HEK293 (cell line): ENCODE measurements at regions not wholly inside any gene's neighbourhood (a gene's known extent, or its start where the extent isn't known, plus 50 kb on each side); places are given as distances from the start of the nearest gene placed in this dataset.

Source experiments
- CTCF ChIA-PET: fragments of 350-600 bp; formaldehyde crosslinking; extraction: SDS; loops from one replicate; lab custom pipeline; 2021; ENCODE audit warnings: antibody characterized with exemption; lab: Yijun Ruan, JAX
- POLR2A ChIA-PET: fragments of 300-600 bp; formaldehyde crosslinking; extraction: SDS; loops from one replicate; lab custom pipeline; 2020; ENCODE audit warnings: antibody characterized with exemption, inconsistent platforms; lab: Yijun Ruan, JAX
- H3K27ac ChIP-seq: fragments of 200-500 bp; sonication (Bioruptor generic); 2 replicates; pipeline ENCODE4 v1.5.1; 2014; ENCODE audit warnings: low read depth, low read length, control low read depth, inconsistent platforms; ENCODE audit errors: extremely low read depth
- H3K36me3 ChIP-seq, 2 experiments: fragments of 200-500 bp in 1 of 2; sonication (Bioruptor generic) in 1 of 2; 1 replicate in 1 of 2; 2 replicates in 1 of 2; pipeline ENCODE4 v1.5.1; 2014 to 2017; ENCODE audit warnings: inconsistent platforms in 2 of 2, low read length in 2 of 2; ENCODE audit not compliant: control insufficient read depth in 2 of 2, insufficient read depth in 1 of 2
- H3K4me1 ChIP-seq: fragments of 200-500 bp; sonication (Bioruptor generic); 2 replicates; pipeline ENCODE4 v1.5.1; 2014; ENCODE audit warnings: mild to moderate bottlenecking, low read length, inconsistent platforms; ENCODE audit not compliant: control insufficient read depth, insufficient read depth
- H3K4me3 ChIP-seq: 2 replicates; pipeline ENCODE4 v1.5.1; 2011; ENCODE audit warnings: low read depth, mild to moderate bottlenecking, control low read depth, low read length, moderate library complexity
- H3K9me3 ChIP-seq: fragments of 200-500 bp; sonication (Bioruptor generic); 2 replicates; pipeline ENCODE4 v1.5.1; 2014; ENCODE audit warnings: low read depth, low read length, inconsistent platforms; ENCODE audit not compliant: control insufficient read depth, insufficient read depth
- ATF2 ChIP-seq: fragments of 450-650 bp; formaldehyde crosslinking; IDR thresholded peaks from 2 replicates; pipeline ENCODE4 v1.5.1; 2016; ENCODE audit warnings: missing biosample characterization, missing genetic modification characterization, low read depth
- FEZF1 ChIP-seq: fragments of 450-650 bp; formaldehyde crosslinking; IDR thresholded peaks from 2 replicates; pipeline ENCODE4 v1.5.1; 2016; ENCODE audit warnings: missing biosample characterization, missing genetic modification characterization
- KLF9 ChIP-seq: fragments of 450-650 bp; formaldehyde crosslinking; IDR thresholded peaks from 2 replicates; pipeline ENCODE4 v1.5.1; 2016; ENCODE audit warnings: missing biosample characterization, missing genetic modification characterization, low read depth
- PRDM4 ChIP-seq: fragments of 450-650 bp; formaldehyde crosslinking; IDR thresholded peaks from 2 replicates; pipeline ENCODE4 v1.5.1; 2017; ENCODE audit warnings: missing biosample characterization, missing genetic modification characterization
- ZBTB17 ChIP-seq: fragments of 450-650 bp; formaldehyde crosslinking; IDR thresholded peaks from 2 replicates; pipeline ENCODE4 v1.5.1; 2016; ENCODE audit warnings: missing biosample characterization, missing genetic modification characterization
- ZIC2 ChIP-seq: fragments of 450-650 bp; formaldehyde crosslinking; IDR thresholded peaks from 2 replicates; pipeline ENCODE4 v1.5.1; 2016; ENCODE audit warnings: missing biosample characterization, missing genetic modification characterization
- ZNF148 ChIP-seq: fragments of 450-650 bp; formaldehyde crosslinking; IDR thresholded peaks from 2 replicates; pipeline ENCODE4 v1.5.0; 2017; ENCODE audit warnings: missing biosample characterization, missing genetic modification characterization, borderline replicate concordance
- ZNF214 ChIP-seq: fragments of 450-650 bp; formaldehyde crosslinking; IDR thresholded peaks from 2 replicates; pipeline ENCODE4 v1.5.1; 2017; ENCODE audit warnings: missing biosample characterization, mild to moderate bottlenecking, missing genetic modification characterization, borderline replicate concordance
- ZNF24 ChIP-seq: fragments of 450-650 bp; formaldehyde crosslinking; IDR thresholded peaks from 2 replicates; pipeline ENCODE4 v1.5.1; 2016; ENCODE audit warnings: missing biosample characterization, missing genetic modification characterization
- ZNF280D ChIP-seq: fragments of 450-650 bp; formaldehyde crosslinking; IDR thresholded peaks from 2 replicates; pipeline ENCODE4 v1.5.1; 2016; ENCODE audit warnings: missing biosample characterization, missing genetic modification characterization
- ZNF341 ChIP-seq: fragments of 450-650 bp; formaldehyde crosslinking; IDR thresholded peaks from 2 replicates; pipeline ENCODE4; 2016; ENCODE audit warnings: low read depth, missing biosample characterization, missing genetic modification characterization
- ZNF501 ChIP-seq: fragments of 450-650 bp; formaldehyde crosslinking; IDR thresholded peaks from 2 replicates; pipeline ENCODE4 v1.5.1; 2016; ENCODE audit warnings: missing biosample characterization, missing genetic modification characterization
- ZNF623 ChIP-seq: fragments of 450-650 bp; formaldehyde crosslinking; IDR thresholded peaks from 2 replicates; pipeline ENCODE4 v1.5.1; 2016; ENCODE audit warnings: missing biosample characterization, missing genetic modification characterization
- ZNF664 ChIP-seq: fragments of 450-650 bp; formaldehyde crosslinking; IDR thresholded peaks from 2 replicates; pipeline ENCODE4 v1.5.1; 2016; ENCODE audit warnings: missing biosample characterization, missing genetic modification characterization
- ZNF670 ChIP-seq: fragments of 450-650 bp; formaldehyde crosslinking; IDR thresholded peaks from 2 replicates; pipeline ENCODE4 v1.5.1; 2016; ENCODE audit warnings: missing biosample characterization, missing genetic modification characterization, low read depth
- ZNF747 ChIP-seq: fragments of 450-650 bp; formaldehyde crosslinking; IDR thresholded peaks from 2 replicates; pipeline ENCODE4 v1.5.1; 2016; ENCODE audit warnings: missing biosample characterization, missing genetic modification characterization
- ZNF776 ChIP-seq: fragments of 450-650 bp; formaldehyde crosslinking; IDR thresholded peaks from 2 replicates; pipeline ENCODE4 v1.5.0; 2017; ENCODE audit warnings: missing biosample characterization, missing genetic modification characterization, borderline replicate concordance
- ZNF791 ChIP-seq: fragments of 450-650 bp; formaldehyde crosslinking; IDR thresholded peaks from 2 replicates; pipeline ENCODE4 v1.5.1; 2016; ENCODE audit warnings: missing biosample characterization, missing genetic modification characterization
- ZNF792 ChIP-seq: fragments of 450-650 bp; formaldehyde crosslinking; IDR thresholded peaks from 2 replicates; pipeline ENCODE4 v1.5.1; 2016; ENCODE audit warnings: missing biosample characterization, missing genetic modification characterization
- ZSCAN16 ChIP-seq: fragments of 450-650 bp; formaldehyde crosslinking; IDR thresholded peaks from 2 replicates; pipeline ENCODE4 v1.5.1; 2016; ENCODE audit warnings: missing biosample characterization, missing genetic modification characterization
- ZSCAN23 ChIP-seq: fragments of 450-650 bp; formaldehyde crosslinking; IDR thresholded peaks from 2 replicates; pipeline ENCODE4 v1.5.1; 2016; ENCODE audit warnings: missing biosample characterization, missing genetic modification characterization
- TF ChIP-seq, protein P1 (sequence below): fragments of 450-650 bp; formaldehyde crosslinking; IDR thresholded peaks from 2 replicates; pipeline ENCODE4 v1.5.1; 2016; ENCODE audit warnings: missing biosample characterization, missing genetic modification characterization

DNA sequence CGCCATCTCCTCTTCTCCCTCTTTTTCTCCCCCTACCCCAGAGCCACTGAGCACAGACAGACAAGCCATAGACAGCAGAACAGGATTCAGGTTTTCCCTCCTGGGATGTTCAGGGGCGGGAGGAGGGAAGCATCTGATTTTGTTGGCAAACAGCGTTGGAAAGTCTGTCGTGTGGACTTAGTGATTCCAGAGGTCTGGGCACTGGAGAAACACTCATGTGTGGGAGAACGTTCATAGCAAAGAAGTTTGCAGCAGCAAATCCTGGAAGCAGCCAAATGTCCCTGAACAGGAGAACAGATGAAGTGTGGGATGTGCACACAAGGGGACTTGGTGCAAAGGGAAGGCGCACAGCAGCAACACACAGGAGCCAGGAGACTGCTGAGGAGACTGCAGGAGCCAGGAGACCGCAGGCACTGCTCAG, 264.1 kb upstream of the CDYL start (continued):
- TF ChIP-seq ZNF148 (tag by site-specific recombination): no peak

DNA sequence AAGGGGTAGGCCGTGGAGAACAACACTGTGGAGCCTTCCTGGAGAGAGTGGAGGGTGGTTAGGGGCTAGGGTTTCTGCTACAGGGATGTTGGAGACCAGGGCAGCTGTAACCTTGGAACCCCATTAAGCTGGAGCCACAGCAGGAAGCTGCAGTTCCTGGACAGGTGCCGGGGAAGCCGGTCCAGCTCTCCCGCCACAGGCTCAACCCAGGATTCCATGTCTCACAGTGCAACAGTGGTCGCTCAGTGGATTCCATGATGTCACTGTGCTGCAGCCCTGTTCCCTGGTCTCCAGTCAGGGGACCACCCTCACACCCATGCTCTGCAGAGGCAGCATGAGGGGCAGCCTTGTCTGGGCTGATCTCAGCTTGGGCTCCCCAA, 264.6 kb upstream of the CDYL start:
- no peaks in the 10 kb centered on the region for H3K4me1 ChIP-seq
- ChIA-PET POLR2A (no interaction called here), CTCF (no interaction called here)
- H3K4me3 ChIP-seq: no peak overlapping the region
- no peaks in the 10 kb centered on the region for H3K9me3 ChIP-seq
- no peak for TF ChIP-seq ZNF664
- TF ChIP-seq ZNF623: no peak
- no peak for TF ChIP-seq ATF2 (tag by site-specific recombination)
- no peak for TF ChIP-seq ZNF791 (tag by site-specific recombination)
- TF ChIP-seq ZNF341 (tag by site-specific recombination): no peak
- no peak for TF ChIP-seq ZBTB17 (tag by site-specific recombination)
- TF ChIP-seq ZNF24 (tag by site-specific recombination): no peak
- TF ChIP-seq PRDM4 (tag by site-specific recombination): no peak
- no peak for TF ChIP-seq ZSCAN23
- no peak overlapping the region for H3K27ac ChIP-seq
- H3K36me3 ChIP-seq: no peaks in the 10 kb centered on the region

- no peaks in the 10 kb centered on the region for H3K4me1 ChIP-seq
- CTCF ChIA-PET: interaction anchor here (0.6 kb wide), 1 partner anchor 592 kb away, joined by 3 read pairs; no protein-coding TSS in a partner anchor
- no peaks in the 10 kb centered on the region for H3K36me3 ChIP-seq
- POLR2A ChIA-PET: no interaction called here
- no peaks in the 10 kb centered on the region for H3K9me3 ChIP-seq
- H3K4me3 ChIP-seq: no peak overlapping the region
- no peak overlapping the region for H3K27ac ChIP-seq
- TF ChIP-seq ZNF747 (tag by site-specific recombination) (no peak), KLF9 (tag by site-specific recombination) (no peak), ZSCAN16 (tag by site-specific recombination) (no peak), ZNF280D (tag by site-specific recombination) (no peak), ZNF670 (tag by site-specific recombination) (no peak), ZNF501 (tag by site-specific recombination) (no peak), FEZF1 (no peak), ZIC2 (tag by site-specific recombination) (no peak), ZNF214 (tag by site-specific recombination) (no peak), ZNF792 (no peak), ZNF776 (tag by site-specific recombination) (no peak)
- TF ChIP-seq, protein P1, sequence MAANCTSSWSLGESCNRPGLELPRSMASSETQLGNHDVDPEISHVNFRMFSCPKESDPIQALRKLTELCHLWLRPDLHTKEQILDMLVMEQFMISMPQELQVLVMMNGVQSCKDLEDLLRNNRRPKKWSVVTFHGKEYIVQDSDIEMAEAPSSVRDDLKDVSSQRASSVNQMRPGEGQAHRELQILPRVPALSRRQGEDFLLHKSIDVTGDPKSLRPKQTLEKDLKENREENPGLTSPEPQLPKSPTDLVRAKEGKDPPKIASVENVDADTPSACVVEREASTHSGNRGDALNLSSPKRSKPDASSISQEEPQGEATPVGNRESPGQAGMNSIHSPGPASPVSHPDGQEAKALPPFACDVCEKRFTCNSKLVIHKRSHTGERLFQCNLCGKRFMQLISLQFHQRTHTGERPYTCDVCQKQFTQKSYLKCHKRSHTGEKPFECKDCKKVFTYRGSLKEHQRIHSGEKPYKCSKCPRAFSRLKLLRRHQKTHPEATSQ (tag by site-specific recombination): no peak
- TF ChIP-seq, all 188 proteins: peak for 0
These were observed 265.1 kb upstream of the CDYL start for GRCh38 chr6:4510906-4511640.
